Keratinocyte (primary cell): ENCODE measurements at regions not wholly inside any gene's neighbourhood (a gene's known extent, or its start where the extent isn't known, plus 50 kb on each side); places are given as distances from the start of the nearest gene placed in this dataset.

ENCODE experiments used
- CTCF ChIP-seq, 3 experiments: IDR thresholded peaks in 1 of 3; conservative IDR thresholded peaks in 1 of 3; optimal IDR thresholded peaks in 1 of 3; 2 replicates in 2 of 3; 3 replicates in 1 of 3; pipeline versions ENCODE3 to v1.5.1; 2011; ENCODE audit warnings: low read length in 3 of 3, mild to moderate bottlenecking in 3 of 3, moderate library complexity in 2 of 3, control low read depth in 1 of 3, inconsistent platforms in 1 of 3; ENCODE audit not compliant: insufficient read depth in 2 of 3; ENCODE audit errors: extremely low read depth in 1 of 3
- EZH2 ChIP-seq: IDR thresholded peaks from one replicate; pipeline ENCODE4 v1.6.1; 2012; ENCODE audit warnings: inconsistent platforms, mild to moderate bottlenecking, low read length, moderate library complexity

- TF ChIP-seq EZH2 (no peak), CTCF (optimal IDR thresholded peaks at IDR 0.05 in 1 of 3, IDR thresholded peaks at IDR 0.05 in 1 of 3, conservative IDR thresholded peaks at IDR 0.05 in 1 of 3; ENCODE audit: extremely low read depth in 1 of 3, insufficient read depth in 2 of 3, low read length in 3 of 3) (no peak)
Measured at GRCh38 chr16:49140618-49141017, 141.0 kb downstream of the CBLN1 start.
